ENCODE measurements at regions not wholly inside any gene's neighbourhood (a gene's known extent, or its start where the extent isn't known, plus 50 kb on each side); places are given as distances from the start of the nearest gene placed in this dataset.

DNA sequence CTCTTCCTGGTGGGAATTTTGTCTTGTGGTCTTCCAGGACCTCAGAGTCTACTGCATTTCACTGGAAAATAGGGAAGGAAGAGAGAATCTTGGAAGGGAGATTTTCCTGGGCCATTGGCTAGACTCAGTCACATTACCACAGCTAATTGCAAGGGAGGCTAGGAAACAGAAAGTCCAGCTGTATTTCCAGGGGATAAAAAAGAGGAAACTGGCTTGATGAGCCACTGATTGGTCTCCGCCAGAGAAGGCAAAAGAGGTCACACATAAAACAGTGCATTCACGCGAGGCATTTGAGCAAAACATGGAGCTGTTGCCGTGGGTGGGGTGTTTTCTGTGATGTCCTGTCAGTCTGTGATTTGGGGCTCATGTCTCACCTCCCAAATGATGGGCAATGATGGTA, 345.3 kb downstream of the FOXL1 start:
- peaks cover 32% of the 10 kb centered on the region for H3K4me1 ChIP-seq (ENCODE audit: insufficient read depth, low read length)
- H3K36me3 ChIP-seq (ENCODE audit: insufficient read depth, low read length): no peaks in the 10 kb centered on the region
- Mint-ChIP-seq H3K9me3 (ENCODE audit: unreplicated experiment) (peaks cover 17% of the 10 kb centered on the region), H3K27me3 (ENCODE audit: low read depth, unreplicated experiment) (peaks cover 27% of the 10 kb centered on the region), H3K4me1 (ENCODE audit: low read depth, unreplicated experiment) (peaks cover 8% of the 10 kb centered on the region), H3K27ac (ENCODE audit: unreplicated experiment) (no peak overlapping the region), H3K4me3 (ENCODE audit: unreplicated experiment) (no peak overlapping the region), H3K36me3 (ENCODE audit: low read depth, unreplicated experiment) (peaks cover 2% of the 10 kb centered on the region)
- peak overlapping the region; percentile 93 for H3K27ac ChIP-seq (ENCODE audit: low read depth, low read length)
- DNase-seq (ENCODE audit: low read depth) (no peak), FAIRE-seq (no peak)
- peaks cover 10% of the 10 kb centered on the region for H3K79me2 ChIP-seq (ENCODE audit: insufficient read depth, low read length)
- no peaks in the 10 kb centered on the region for H4K20me1 ChIP-seq (ENCODE audit: insufficient read depth, low read length)
- H3K27me3 ChIP-seq (ENCODE audit: insufficient read depth, low read length): no peaks in the 10 kb centered on the region
- H3K4me2 ChIP-seq (ENCODE audit: low read length): peak overlapping the region; percentile 76
- TF ChIP-seq EZH2 (IDR thresholded peaks at IDR 0.05; ENCODE audit: insufficient read depth, low read length) (no peak), CTCF (IDR thresholded peaks at IDR 0.05; ENCODE audit: insufficient read depth, low read depth, low read length) (no peak)
- H3K9me3 ChIP-seq (ENCODE audit: insufficient read depth, low read depth, low read length): peaks cover 11% of the 10 kb centered on the region
- H3K9ac ChIP-seq (ENCODE audit: low read length): peak overlapping the region; percentile 38
- H3K4me3 ChIP-seq (ENCODE audit: insufficient read depth, low read depth, low read length): no peak overlapping the region
- no peak overlapping the region for H2AFZ ChIP-seq (ENCODE audit: low read depth, low read length)

GRCh38 chr16:86924537-86924936, 346.2 kb downstream of the FOXL1 start:
- Mint-ChIP-seq H3K9me3 (ENCODE audit: unreplicated experiment) (peaks cover 17% of the 10 kb centered on the region), H3K4me3 (ENCODE audit: unreplicated experiment) (no peak overlapping the region), H3K4me1 (ENCODE audit: low read depth, unreplicated experiment) (peaks cover 8% of the 10 kb centered on the region), H3K27me3 (ENCODE audit: low read depth, unreplicated experiment) (peaks cover 20% of the 10 kb centered on the region), H3K36me3 (ENCODE audit: low read depth, unreplicated experiment) (peaks cover 2% of the 10 kb centered on the region), H3K27ac (ENCODE audit: unreplicated experiment) (no peak overlapping the region)
- H3K27me3 ChIP-seq (ENCODE audit: insufficient read depth, low read length): no peaks in the 10 kb centered on the region
- DNase-seq (ENCODE audit: low read depth): peak; percentile 97
- H3K4me2 ChIP-seq (ENCODE audit: low read length): peak overlapping the region; percentile 76
- TF ChIP-seq EZH2 (IDR thresholded peaks at IDR 0.05; ENCODE audit: insufficient read depth, low read length) (no peak), CTCF (IDR thresholded peaks at IDR 0.05; ENCODE audit: insufficient read depth, low read depth, low read length) (no peak)
- peaks cover 40% of the 10 kb centered on the region for H3K4me1 ChIP-seq (ENCODE audit: insufficient read depth, low read length)
- peak overlapping the region; percentile 78 for H3K9ac ChIP-seq (ENCODE audit: low read length)
- H3K4me3 ChIP-seq (ENCODE audit: insufficient read depth, low read depth, low read length): no peak overlapping the region
- H3K9me3 ChIP-seq (ENCODE audit: insufficient read depth, low read depth, low read length): peaks cover 11% of the 10 kb centered on the region
- H3K36me3 ChIP-seq (ENCODE audit: insufficient read depth, low read length): no peaks in the 10 kb centered on the region
- H3K27ac ChIP-seq (ENCODE audit: low read depth, low read length): peak overlapping the region; percentile 93
- H2AFZ ChIP-seq (ENCODE audit: low read depth, low read length): no peak overlapping the region
- peak; percentile 52 for FAIRE-seq
- no peaks in the 10 kb centered on the region for H4K20me1 ChIP-seq (ENCODE audit: insufficient read depth, low read length)
- peaks cover 10% of the 10 kb centered on the region for H3K79me2 ChIP-seq (ENCODE audit: insufficient read depth, low read length)

- Histone ChIP-seq H3K4me2 (ENCODE audit: low read length) (peak overlapping the region; percentile 76), H3K27ac (ENCODE audit: low read depth, low read length) (peak overlapping the region; percentile 93), H3K27me3 (ENCODE audit: insufficient read depth, low read length) (no peaks in the 10 kb centered on the region), H3K9me3 (ENCODE audit: insufficient read depth, low read depth, low read length) (peaks cover 11% of the 10 kb centered on the region), H2AFZ (ENCODE audit: low read depth, low read length) (no peak overlapping the region), H3K4me3 (ENCODE audit: insufficient read depth, low read depth, low read length) (no peak overlapping the region), H3K9ac (ENCODE audit: low read length) (peak overlapping the region; percentile 78), H3K36me3 (ENCODE audit: insufficient read depth, low read length) (no peaks in the 10 kb centered on the region), H3K79me2 (ENCODE audit: insufficient read depth, low read length) (peaks cover 10% of the 10 kb centered on the region), H4K20me1 (ENCODE audit: insufficient read depth, low read length) (no peaks in the 10 kb centered on the region), H3K4me1 (ENCODE audit: insufficient read depth, low read length) (peaks cover 47% of the 10 kb centered on the region)
- Mint-ChIP-seq H3K4me3 (ENCODE audit: unreplicated experiment) (no peak overlapping the region), H3K4me1 (ENCODE audit: low read depth, unreplicated experiment) (peaks cover 8% of the 10 kb centered on the region), H3K27me3 (ENCODE audit: low read depth, unreplicated experiment) (peaks cover 21% of the 10 kb centered on the region), H3K9me3 (ENCODE audit: unreplicated experiment) (peaks cover 13% of the 10 kb centered on the region), H3K36me3 (ENCODE audit: low read depth, unreplicated experiment) (peaks cover 2% of the 10 kb centered on the region), H3K27ac (ENCODE audit: unreplicated experiment) (no peak overlapping the region)
- TF ChIP-seq CTCF (IDR thresholded peaks at IDR 0.05; ENCODE audit: insufficient read depth, low read depth, low read length) (no peak), EZH2 (IDR thresholded peaks at IDR 0.05; ENCODE audit: insufficient read depth, low read length) (no peak)
- peak; percentile 97 for DNase-seq (ENCODE audit: low read depth)
- FAIRE-seq: no peak
Observed at GRCh38 chr16:86925067-86925791, 346.9 kb downstream of the FOXL1 start.

Data from astrocyte (in vitro differentiated cells and primary cell).